MCF 10A (cell line): ENCODE measurements at regions not wholly inside any gene's neighbourhood (a gene's known extent, or its start where the extent isn't known, plus 50 kb on each side); places are given as distances from the start of the nearest gene placed in this dataset.
A peak's percentile ranks its signal among the peaks of the same experiment; 100 is the strongest.

Experiments
- BruUV-seq: library from RNA; stranded (reverse); fragments of 400-500 nt; replicated peaks from 2 replicates; lab custom pipeline; 2021; lab: Mats Ljungman, UMichigan
- CTCF ChIA-PET: fragments of 300-600 bp; sonication (Branson Sonifier 250); formaldehyde crosslinking; extraction: SDS; loops from one replicate; lab custom pipeline; 2021; ENCODE audit warnings: antibody characterized with exemption, inconsistent platforms; lab: Yijun Ruan, JAX
- POLR2A ChIA-PET: fragments of 300-600, 350-650 bp; sonication (Branson Sonifier 250); formaldehyde crosslinking; extraction: SDS; loops from one replicate; lab custom pipeline; 2020; ENCODE audit warnings: antibody characterized with exemption, inconsistent platforms; lab: Yijun Ruan, JAX
- DNase-seq: peaks from one replicate; pipeline ENCODE4 v3.0.0-alpha.2; 2018; ENCODE audit not compliant: unreplicated experiment
- H3K27ac Mint-ChIP-seq: one replicate; pipeline ENCODE4 v1.8.0; 2022; ENCODE audit warnings: mild to moderate bottlenecking, low read depth, mixed read lengths; ENCODE audit not compliant: unreplicated experiment
- H3K27me3 Mint-ChIP-seq: one replicate; pipeline ENCODE4 v1.8.0; 2022; ENCODE audit warnings: mixed read lengths; ENCODE audit not compliant: insufficient read depth, unreplicated experiment
- H3K36me3 Mint-ChIP-seq: one replicate; pipeline ENCODE4 v1.8.0; 2022; ENCODE audit warnings: mild to moderate bottlenecking, moderate library complexity, mixed read lengths; ENCODE audit not compliant: insufficient read depth, unreplicated experiment
- H3K4me1 Mint-ChIP-seq: one replicate; pipeline ENCODE4 v1.8.0; 2022; ENCODE audit warnings: mixed read lengths; ENCODE audit not compliant: insufficient read depth, unreplicated experiment
- H3K4me3 Mint-ChIP-seq: one replicate; pipeline ENCODE4 v1.8.0; 2022; ENCODE audit warnings: mild to moderate bottlenecking, moderate library complexity, mixed read lengths; ENCODE audit not compliant: unreplicated experiment
- H3K9me3 Mint-ChIP-seq: one replicate; pipeline ENCODE4 v1.8.0; 2022; ENCODE audit warnings: mixed read lengths; ENCODE audit not compliant: unreplicated experiment
- CTCF ChIP-seq: fragments of 200-600 bp; IDR thresholded peaks from one replicate; pipeline ENCODE4 v1.8.0; 2022; ENCODE audit warnings: antibody characterized with exemption, mild to moderate bottlenecking; ENCODE audit not compliant: unreplicated experiment
- intact Hi-C: fragments of 100-400 bp; cut with micrococcal nuclease; formaldehyde crosslinking; loops from 2 replicates; pipeline ENCODE4 v1.14.1; 2022

- BruUV-seq: no TSS peak
- no peaks in the 10 kb centered on the region for H3K27me3 Mint-ChIP-seq
- no peak overlapping the region for H3K27ac Mint-ChIP-seq
- peaks cover 43% of the 10 kb centered on the region for H3K4me1 Mint-ChIP-seq
- no peak overlapping the region for H3K4me3 Mint-ChIP-seq
- H3K36me3 Mint-ChIP-seq: no peaks in the 10 kb centered on the region
- intact Hi-C loops: loop anchor here (5.0 to 10.0 kb wide), 3 partner anchors 131 to 808 kb away; no protein-coding TSS in a partner anchor
- DNase-seq: no peak
- H3K9me3 Mint-ChIP-seq: no peaks in the 10 kb centered on the region
- TF ChIP-seq CTCF: no peak
- POLR2A ChIA-PET: interaction anchor here (0.7 kb wide), 1 partner anchor 737 kb away, joined by 4 read pairs; no protein-coding TSS in a partner anchor
- CTCF ChIA-PET: interaction anchor here (0.6 to 2.7 kb wide), 10 partner anchors 14 to 811 kb away, joined by 3 to 11 read pairs (median 3); no protein-coding TSS in a partner anchor
These were observed 250.9 kb downstream of the HIVEP2 start for GRCh38 chr6:142694054-142694453.

- H3K4me3 Mint-ChIP-seq: no peak overlapping the region
- CTCF ChIA-PET: interaction anchor here (1.1 to 1.2 kb wide), 2 partner anchors 40 to 141 kb away, joined by 3 read pairs; no protein-coding TSS in a partner anchor
- POLR2A ChIA-PET: interaction anchor here (0.5 to 1.5 kb wide), 2 partner anchors 235 to 644 kb away, joined by 3 to 6 read pairs; no protein-coding TSS in a partner anchor
- no peaks in the 10 kb centered on the region for H3K36me3 Mint-ChIP-seq
- no peak overlapping the region for H3K27ac Mint-ChIP-seq
- TF ChIP-seq CTCF: no peak
- no peaks in the 10 kb centered on the region for H3K27me3 Mint-ChIP-seq
- intact Hi-C loops: loop anchor here (5.0 to 10.0 kb wide), 2 partner anchors 130 to 362 kb away; no protein-coding TSS in a partner anchor
- no TSS peak for BruUV-seq
- no peaks in the 10 kb centered on the region for H3K9me3 Mint-ChIP-seq
- peaks cover 43% of the 10 kb centered on the region for H3K4me1 Mint-ChIP-seq
- no peak for DNase-seq
These were observed 250.0 kb downstream of the HIVEP2 start for GRCh38 chr6:142695016-142695415.

GRCh38 chr6:142696123-142697000, 248.6 kb downstream of the HIVEP2 start:
- no TSS peak for BruUV-seq
- Mint-ChIP-seq H3K27me3 (no peaks in the 10 kb centered on the region), H3K9me3 (no peaks in the 10 kb centered on the region), H3K27ac (peak overlapping the region; percentile 79), H3K4me1 (peaks cover 43% of the 10 kb centered on the region), H3K4me3 (no peak overlapping the region), H3K36me3 (no peaks in the 10 kb centered on the region)
- ChIA-PET POLR2A (interaction anchor here (0.5 to 1.5 kb wide), 8 partner anchors 9 to 801 kb away, joined by 3 to 6 read pairs (median 3); no protein-coding TSS in a partner anchor), CTCF (interaction anchor here (0.6 to 1.4 kb wide), 5 partner anchors 22 to 731 kb away, joined by 3 read pairs; no protein-coding TSS in a partner anchor)
- intact Hi-C loops: loop anchor here (5.0 to 10.0 kb wide), 2 partner anchors 128 to 361 kb away; no protein-coding TSS in a partner anchor
- no peak for TF ChIP-seq CTCF
- DNase-seq: peak; percentile 90

GRCh38 chr6:142697001-142697335, 248.0 kb downstream of the HIVEP2 start:
- Mint-ChIP-seq H3K27me3 (no peaks in the 10 kb centered on the region), H3K27ac (peak overlapping the region; percentile 79), H3K36me3 (no peaks in the 10 kb centered on the region), H3K4me1 (peaks cover 43% of the 10 kb centered on the region), H3K4me3 (no peak overlapping the region), H3K9me3 (no peaks in the 10 kb centered on the region)
- intact Hi-C loops: loop anchor here (5.0 to 10.0 kb wide), 2 partner anchors 128 to 360 kb away; no protein-coding TSS in a partner anchor
- BruUV-seq: no TSS peak
- ChIA-PET CTCF (interaction anchor here (1.1 to 1.4 kb wide), 2 partner anchors 21 to 730 kb away, joined by 3 read pairs; no protein-coding TSS in a partner anchor), POLR2A (interaction anchor here (0.5 to 1.3 kb wide), 7 partner anchors 9 to 800 kb away, joined by 3 to 5 read pairs (median 3); no protein-coding TSS in a partner anchor)
- no peak for TF ChIP-seq CTCF
- DNase-seq: no peak
